ENCODE measurements at regions not wholly inside any gene's neighbourhood (a gene's known extent, or its start where the extent isn't known, plus 50 kb on each side); places are given as distances from the start of the nearest gene placed in this dataset.

DNA sequence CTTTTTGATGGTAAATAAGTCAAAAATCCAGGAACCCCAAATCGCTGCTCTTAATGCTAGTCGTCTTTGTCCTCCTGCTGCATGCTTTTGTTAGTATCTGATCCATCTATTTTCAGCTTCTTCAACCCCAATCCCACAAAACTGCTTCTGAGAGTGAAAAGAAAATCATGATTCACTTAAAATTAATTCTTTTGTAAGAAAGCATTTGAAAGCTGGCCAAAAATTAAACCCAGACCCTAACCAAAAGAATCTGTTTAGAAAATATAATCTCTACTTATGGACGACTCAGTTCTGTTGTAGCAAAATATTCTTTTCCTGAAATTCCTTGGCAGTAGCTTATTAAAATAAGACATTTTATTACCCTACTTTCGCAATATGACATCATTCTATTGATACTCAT, 443.6 kb upstream of the SYT1 start:
- ChIA-PET POLR2A (ENCODE audit: low non-redundant PET) (no interaction called here), CTCF (no interaction called here)
- TF ChIP-seq CTCF (conservative IDR thresholded peaks at IDR 0.05; ENCODE audit: low read depth), result no peak
- no peak for DNase-seq (ENCODE audit: low spot score)
- no peak overlapping the region for H3K27ac ChIP-seq

- no peak for TF ChIP-seq CTCF (conservative IDR thresholded peaks at IDR 0.05; ENCODE audit: low read depth)
- DNase-seq (ENCODE audit: low spot score), result no peak
- H3K27ac ChIP-seq, result no peak overlapping the region
- POLR2A ChIA-PET (ENCODE audit: low non-redundant PET), result no interaction called here
- CTCF ChIA-PET, result interaction anchor here (0.7 kb wide), 1 partner anchor 824 kb away, joined by 3 read pairs; no protein-coding TSS in a partner anchor
Observed at GRCh38 chr12:78430551-78430950, 434.0 kb upstream of the SYT1 start.

GRCh38 chr12:78431931-78432330, 432.6 kb upstream of the SYT1 start:
- no peak for DNase-seq (ENCODE audit: low spot score)
- TF ChIP-seq CTCF (conservative IDR thresholded peaks at IDR 0.05; ENCODE audit: low read depth), result no peak
- CTCF ChIA-PET, result no interaction called here

DNA sequence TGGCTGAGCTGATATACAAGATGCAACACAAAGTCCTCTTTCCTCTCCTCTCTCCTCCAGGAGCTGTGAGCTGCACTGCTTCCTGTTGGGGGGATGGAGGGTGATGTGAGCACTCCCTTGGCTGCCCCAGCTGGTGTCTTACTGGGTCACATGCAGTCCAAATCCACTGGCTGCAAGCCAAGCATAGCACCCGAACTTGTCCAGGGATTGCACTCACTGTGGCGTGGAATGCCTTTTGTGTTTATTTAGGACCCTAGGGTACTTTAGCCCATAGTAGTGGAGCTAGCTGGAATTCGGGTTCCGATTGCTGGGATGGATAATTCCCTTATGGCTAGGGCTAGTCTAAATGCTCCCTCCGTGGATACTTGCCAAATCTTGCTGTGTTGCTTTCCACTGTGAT, 424.9 kb upstream of the SYT1 start:
- H3K27ac ChIP-seq, result no peak overlapping the region
- DNase-seq (ENCODE audit: low spot score), result no peak
- POLR2A ChIA-PET (ENCODE audit: low non-redundant PET), result no interaction called here
- TF ChIP-seq CTCF (conservative IDR thresholded peaks at IDR 0.05; ENCODE audit: low read depth), result no peak
- CTCF ChIA-PET, result interaction anchor here (0.6 kb wide), 1 partner anchor 31 kb away, joined by 4 read pairs; no protein-coding TSS in a partner anchor

More at GRCh38 chr12:78431931-78432330, 432.6 kb upstream of the SYT1 start:
- POLR2A ChIA-PET (ENCODE audit: low non-redundant PET), result no interaction called here
- no peak overlapping the region for H3K27ac ChIP-seq

DNA sequence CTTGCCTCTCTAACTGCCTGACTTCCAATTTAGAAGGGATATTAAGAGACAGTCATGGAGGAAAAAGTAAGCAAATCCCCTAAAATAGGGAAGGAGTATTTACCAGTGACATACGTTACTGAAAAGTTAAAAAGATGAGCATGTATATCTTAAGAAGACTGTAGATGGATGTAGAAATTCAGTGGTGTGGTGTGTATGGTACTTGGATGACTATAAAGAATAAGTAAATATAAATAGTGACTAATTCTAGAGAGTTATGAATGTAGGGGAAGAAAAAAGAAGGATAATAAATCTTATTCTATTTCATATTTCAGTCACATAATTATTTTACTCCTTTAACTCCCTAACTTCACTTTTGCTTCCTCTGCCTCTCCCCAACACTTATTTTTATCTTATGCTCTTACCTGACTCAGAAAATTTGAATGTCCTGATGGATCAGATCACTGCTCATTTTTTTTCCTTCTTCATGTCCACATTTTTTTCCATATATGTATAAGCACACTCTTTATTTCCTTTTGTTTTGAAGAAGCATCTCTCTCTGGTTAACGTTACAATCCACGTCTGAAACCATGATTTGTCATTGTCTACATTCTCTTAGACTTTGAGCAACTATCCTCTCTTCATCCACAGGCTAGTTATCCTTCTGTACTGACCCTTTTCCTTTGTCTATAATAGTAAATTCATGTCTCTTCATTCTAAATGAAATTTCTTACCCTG, 422.7 kb upstream of the SYT1 start:
- no peak for DNase-seq (ENCODE audit: low spot score)
- H3K27ac ChIP-seq, result no peak overlapping the region
- ChIA-PET CTCF (interaction anchor here (0.6 kb wide), 1 partner anchor 29 kb away, joined by 4 read pairs; no protein-coding TSS in a partner anchor), POLR2A (ENCODE audit: low non-redundant PET) (no interaction called here)
- no peak for TF ChIP-seq CTCF (conservative IDR thresholded peaks at IDR 0.05; ENCODE audit: low read depth)

GRCh38 chr12:78442454-78442801, 422.1 kb upstream of the SYT1 start:
- CTCF ChIA-PET, result interaction anchor here (0.6 kb wide), 1 partner anchor 28 kb away, joined by 4 read pairs; no protein-coding TSS in a partner anchor

More at GRCh38 chr12:78442454-78442801, 422.1 kb upstream of the SYT1 start:
- no peak for TF ChIP-seq CTCF (conservative IDR thresholded peaks at IDR 0.05; ENCODE audit: low read depth)
- H3K27ac ChIP-seq, result no peak overlapping the region
- no peak for DNase-seq (ENCODE audit: low spot score)
- POLR2A ChIA-PET (ENCODE audit: low non-redundant PET), result no interaction called here

Measured in RWPE1 (cell line).